NT2/D1 (cell line): ENCODE measurements at regions not wholly inside any gene's neighbourhood (a gene's known extent, or its start where the extent isn't known, plus 50 kb on each side); places are given as distances from the start of the nearest gene placed in this dataset.

ENCODE experiments used
- YY1 ChIP-seq: IDR thresholded peaks from 2 replicates; pipeline ENCODE4 v1.6.1; 2011; ENCODE audit not compliant: insufficient read length, insufficient read depth
- ZNF274 ChIP-seq: IDR thresholded peaks from 2 replicates; pipeline ENCODE4 v1.6.1; 2011; ENCODE audit warnings: mild to moderate bottlenecking, low read depth, low read length

DNA sequence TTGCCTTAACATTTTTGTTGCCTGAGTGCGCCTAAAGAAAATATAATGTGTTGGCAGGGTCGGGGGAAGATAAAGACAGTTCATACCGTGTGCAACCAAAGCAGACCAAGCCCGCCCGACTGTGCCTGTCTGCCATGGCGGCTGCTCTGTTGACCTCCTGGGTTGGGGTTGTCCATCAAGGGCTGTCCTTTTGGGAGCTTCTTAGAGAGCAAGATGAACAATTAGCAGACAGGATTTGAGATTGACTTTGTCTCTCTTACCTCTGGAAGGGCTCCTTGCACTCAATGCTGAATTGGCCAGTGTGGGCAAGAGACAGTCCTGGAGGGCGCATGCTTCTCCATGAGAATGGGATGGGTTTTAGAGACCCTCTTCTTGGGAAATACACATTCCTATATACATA lies 319.6 kb downstream of the GLRX3 start:
- TF ChIP-seq YY1, result no peak
- no peak for TF ChIP-seq ZNF274
